ENCODE measurements at regions not wholly inside any gene's neighbourhood (a gene's known extent, or its start where the extent isn't known, plus 50 kb on each side); places are given as distances from the start of the nearest gene placed in this dataset.

- Mint-ChIP-seq H3K36me3 (peaks cover 0 to 4% (median 0%) of the 10 kb centered on the region in 3 donors), H3K27me3 (peaks cover 0 to 19% (median 3%) of the 10 kb centered on the region in 5 donors), H3K4me3 (no peak overlapping the region), H3K27ac (no peak overlapping the region), H3K4me1 (no peaks in the 10 kb centered on the region), H3K9me3 (peaks cover 0 to 22% (median 10%) of the 10 kb centered on the region in 9 donors)
- ATAC-seq (no peak), DNase-seq (no peak)
- POLR2A ChIA-PET: no interaction called here
Observed at GRCh38 chr11:109371444-109372176, 50.4 kb upstream of the C11orf87 start.
